PC-3 (cell line): ENCODE measurements at regions not wholly inside any gene's neighbourhood (a gene's known extent, or its start where the extent isn't known, plus 50 kb on each side); places are given as distances from the start of the nearest gene placed in this dataset.

Source experiments
- ATAC-seq: fragments of 200-7000 bp; cut with Tn5 transposase; 2 replicates; pipeline ENCODE4 v1.9.1; 2020; ENCODE audit warnings: mild to moderate bottlenecking, moderate library complexity
- BruUV-seq: library from RNA; stranded (reverse); fragments of 400-500 nt; replicated peaks from 2 replicates; lab custom pipeline; 2021; lab: Mats Ljungman, UMichigan
- CTCF ChIA-PET: fragments of 300-600 bp; sonication (Branson Sonifier 250); formaldehyde crosslinking; loops from one replicate; lab custom pipeline; 2022; ENCODE audit warnings: antibody characterized with exemption; lab: Charles Lee
- POLR2A ChIA-PET: fragments of 300-600 bp; sonication (Branson Sonifier 250); formaldehyde crosslinking; loops from one replicate; lab custom pipeline; 2022; ENCODE audit warnings: antibody characterized with exemption; ENCODE audit not compliant: unreplicated experiment; lab: Charles Lee
- DNase-seq: peaks from one replicate; pipeline ENCODE4 v3.0.0-alpha.2; 2015
- H2AFZ ChIP-seq: fragments of 300-600 bp; sonication (generic); 2 replicates; pipeline ENCODE4 v1.6.0; 2016; ENCODE audit warnings: antibody characterized with exemption, low read length
- H3F3A ChIP-seq: fragments of 300-600 bp; sonication (generic); one replicate; pipeline ENCODE4 v1.6.0; 2017; ENCODE audit warnings: antibody characterized with exemption, low read length, control low read depth, mild to moderate bottlenecking; ENCODE audit not compliant: unreplicated experiment
- H3K27ac ChIP-seq: fragments of 300-600 bp; sonication (generic); 2 replicates; pipeline ENCODE4 v1.5.1; 2016; ENCODE audit warnings: mild to moderate bottlenecking, low read length
- H3K27me3 ChIP-seq: fragments of 300-600 bp; sonication (generic); 2 replicates; pipeline ENCODE4 v1.6.1; 2016; ENCODE audit warnings: low read length, mixed read lengths
- H3K36me3 ChIP-seq: fragments of 300-600 bp; sonication (generic); 2 replicates; pipeline ENCODE4 v1.6.1; 2016; ENCODE audit warnings: low read depth, mixed run types, low read length, mixed read lengths
- H3K4me1 ChIP-seq: fragments of 300-600 bp; sonication (generic); 2 replicates; pipeline ENCODE4 v1.5.1; 2016; ENCODE audit warnings: low read length; ENCODE audit not compliant: insufficient read depth
- H3K4me2 ChIP-seq: fragments of 300-600 bp; sonication (generic); 2 replicates; pipeline ENCODE4 v1.6.0; 2016; ENCODE audit warnings: low read length
- H3K4me3 ChIP-seq: fragments of 300-600 bp; sonication (generic); 2 replicates; pipeline ENCODE4 v1.5.1; 2016; ENCODE audit warnings: mild to moderate bottlenecking, low read length, mixed read lengths
- H3K79me2 ChIP-seq: fragments of 300-600 bp; sonication (generic); 2 replicates; pipeline ENCODE4 v1.6.1; 2017; ENCODE audit warnings: low read length, mixed read lengths
- H3K9ac ChIP-seq: fragments of 300-600 bp; sonication (generic); 2 replicates; pipeline ENCODE4 v1.6.0; 2016; ENCODE audit warnings: mild to moderate bottlenecking, low read length
- H3K9me2 ChIP-seq: fragments of 300-600 bp; sonication (generic); replicated peaks from 2 replicates; pipeline ENCODE4 v1.6.1; 2016; ENCODE audit warnings: mixed run types, low read length, mixed read lengths
- H3K9me3 ChIP-seq: fragments of 300-600 bp; sonication (generic); 2 replicates; pipeline ENCODE4 v1.6.1; 2016; ENCODE audit warnings: low read length, mixed read lengths
- H4K20me1 ChIP-seq: fragments of 300-600 bp; sonication (generic); 2 replicates; pipeline ENCODE4 v1.6.1; 2016; ENCODE audit warnings: low read length, mixed read lengths
- CTCF ChIP-seq: fragments of 300-600 bp; sonication (generic); conservative IDR thresholded peaks from 2 replicates; pipeline ENCODE4 v1.5.1; 2017; ENCODE audit warnings: antibody characterized with exemption, low read depth, mild to moderate bottlenecking, low read length
- EZH2 ChIP-seq: fragments of 300-600 bp; sonication (generic); IDR thresholded peaks from one replicate; pipeline ENCODE4 v1.6.1; 2017; ENCODE audit warnings: antibody characterized with exemption, mild to moderate bottlenecking, low read length; ENCODE audit not compliant: unreplicated experiment
- EZH2phosphoT487 ChIP-seq: fragments of 300-600 bp; sonication (generic); IDR thresholded peaks from 2 replicates; pipeline ENCODE4 v1.6.1; 2018; ENCODE audit warnings: mild to moderate bottlenecking, antibody characterized with exemption, low read length, borderline replicate concordance
- intact Hi-C: fragments of 100-400 bp; cut with micrococcal nuclease; formaldehyde crosslinking; loops from 2 replicates; pipeline ENCODE4 v1.9.0; 2023

- no peaks in the 10 kb centered on the region for H3F3A ChIP-seq
- no peaks in the 10 kb centered on the region for H3K27me3 ChIP-seq
- peak overlapping the region; percentile 72 for H2AFZ ChIP-seq
- H3K4me2 ChIP-seq = peak overlapping the region; percentile 78
- H4K20me1 ChIP-seq = no peaks in the 10 kb centered on the region
- ChIA-PET POLR2A (no interaction called here), CTCF (no interaction called here)
- peak overlapping the region; percentile 33; the same call in 1 of the 2 replicates for H3K4me3 ChIP-seq
- H3K79me2 ChIP-seq = no peaks in the 10 kb centered on the region
- H3K9ac ChIP-seq = peak overlapping the region; percentile 68
- BruUV-seq = TSS peak; percentile 94
- H3K9me2 ChIP-seq = no peaks in the 10 kb centered on the region
- intact Hi-C loops = no loop called here
- peaks cover 30% of the 10 kb centered on the region for H3K4me1 ChIP-seq
- H3K27ac ChIP-seq = peak overlapping the region; percentile 94
- H3K9me3 ChIP-seq = no peaks in the 10 kb centered on the region
- DNase-seq = peak; percentile 55
- TF ChIP-seq EZH2 (no peak), CTCF (no peak)
- peak; percentile 65 for ATAC-seq
- H3K36me3 ChIP-seq = no peaks in the 10 kb centered on the region
Observed at GRCh38 chr2:61770298-61770697, 83.6 kb downstream of the FAM161A start.

- intact Hi-C loops = loop anchor here (10.0 kb wide), 1 partner anchor 94 kb away; no protein-coding TSS in a partner anchor
- H3K4me3 ChIP-seq = no peak overlapping the region
- peaks cover 36% of the 10 kb centered on the region for H3K4me1 ChIP-seq
- no peaks in the 10 kb centered on the region for H3K9me3 ChIP-seq
- H3K27ac ChIP-seq = peak overlapping the region; percentile 94
- no peaks in the 10 kb centered on the region for H3K9me2 ChIP-seq
- H3K36me3 ChIP-seq = no peaks in the 10 kb centered on the region
- no peaks in the 10 kb centered on the region for H3K27me3 ChIP-seq
- no peak overlapping the region for H2AFZ ChIP-seq
- no peak overlapping the region for H3K4me2 ChIP-seq
- no peaks in the 10 kb centered on the region for H4K20me1 ChIP-seq
- no peak overlapping the region for H3K9ac ChIP-seq
- ATAC-seq = no peak
- TF ChIP-seq EZH2phosphoT487 = no peak
- TF ChIP-seq CTCF = no peak
- no peaks in the 10 kb centered on the region for H3F3A ChIP-seq
- DNase-seq = peak; percentile 53
- no TSS peak for BruUV-seq
- POLR2A ChIA-PET = no interaction called here
- CTCF ChIA-PET = no interaction called here
- no peaks in the 10 kb centered on the region for H3K79me2 ChIP-seq
Observed at GRCh38 chr2:61769093-61769675, 84.7 kb downstream of the FAM161A start.
